Peyer's patch (tissue), 4 donors: ENCODE measurements at regions not wholly inside any gene's neighbourhood (a gene's known extent, or its start where the extent isn't known, plus 50 kb on each side); places are given as distances from the start of the nearest gene placed in this dataset.

Source experiments
- POLR2A ChIP-seq, 2 donors: fragments of 450-650 bp; IDR thresholded peaks; one replicate each; pipeline ENCODE4 v1.5.1; 2017; ENCODE audit warnings: antibody characterized with exemption in 2 of 2, mild to moderate bottlenecking in 2 of 2, moderate library complexity in 2 of 2
- TF ChIP-seq, protein P1 (sequence below), 6 experiments: fragments of 450-650 bp in 4 of 6; fragments of 200-600 bp in 2 of 6; sonication (generic) in 1 of 6; IDR thresholded peaks; one replicate each; pipeline ENCODE4 v1.5.1; 2017 to 2019; ENCODE audit warnings: antibody characterized with exemption in 6 of 6, mild to moderate bottlenecking in 3 of 6, moderate library complexity in 1 of 6

- TF ChIP-seq, protein P1, sequence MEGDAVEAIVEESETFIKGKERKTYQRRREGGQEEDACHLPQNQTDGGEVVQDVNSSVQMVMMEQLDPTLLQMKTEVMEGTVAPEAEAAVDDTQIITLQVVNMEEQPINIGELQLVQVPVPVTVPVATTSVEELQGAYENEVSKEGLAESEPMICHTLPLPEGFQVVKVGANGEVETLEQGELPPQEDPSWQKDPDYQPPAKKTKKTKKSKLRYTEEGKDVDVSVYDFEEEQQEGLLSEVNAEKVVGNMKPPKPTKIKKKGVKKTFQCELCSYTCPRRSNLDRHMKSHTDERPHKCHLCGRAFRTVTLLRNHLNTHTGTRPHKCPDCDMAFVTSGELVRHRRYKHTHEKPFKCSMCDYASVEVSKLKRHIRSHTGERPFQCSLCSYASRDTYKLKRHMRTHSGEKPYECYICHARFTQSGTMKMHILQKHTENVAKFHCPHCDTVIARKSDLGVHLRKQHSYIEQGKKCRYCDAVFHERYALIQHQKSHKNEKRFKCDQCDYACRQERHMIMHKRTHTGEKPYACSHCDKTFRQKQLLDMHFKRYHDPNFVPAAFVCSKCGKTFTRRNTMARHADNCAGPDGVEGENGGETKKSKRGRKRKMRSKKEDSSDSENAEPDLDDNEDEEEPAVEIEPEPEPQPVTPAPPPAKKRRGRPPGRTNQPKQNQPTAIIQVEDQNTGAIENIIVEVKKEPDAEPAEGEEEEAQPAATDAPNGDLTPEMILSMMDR (IDR thresholded peaks at IDR 0.05), result no peak
- TF ChIP-seq POLR2A (IDR thresholded peaks at IDR 0.05), result no peak
Observed at GRCh38 chr12:60094436-60094835, 498.6 kb downstream of the SLC16A7 start.
